ENCODE measurements at regions not wholly inside any gene's neighbourhood (a gene's known extent, or its start where the extent isn't known, plus 50 kb on each side); places are given as distances from the start of the nearest gene placed in this dataset.
A peak's percentile ranks its signal among the peaks of the same experiment; 100 is the strongest.

DNA sequence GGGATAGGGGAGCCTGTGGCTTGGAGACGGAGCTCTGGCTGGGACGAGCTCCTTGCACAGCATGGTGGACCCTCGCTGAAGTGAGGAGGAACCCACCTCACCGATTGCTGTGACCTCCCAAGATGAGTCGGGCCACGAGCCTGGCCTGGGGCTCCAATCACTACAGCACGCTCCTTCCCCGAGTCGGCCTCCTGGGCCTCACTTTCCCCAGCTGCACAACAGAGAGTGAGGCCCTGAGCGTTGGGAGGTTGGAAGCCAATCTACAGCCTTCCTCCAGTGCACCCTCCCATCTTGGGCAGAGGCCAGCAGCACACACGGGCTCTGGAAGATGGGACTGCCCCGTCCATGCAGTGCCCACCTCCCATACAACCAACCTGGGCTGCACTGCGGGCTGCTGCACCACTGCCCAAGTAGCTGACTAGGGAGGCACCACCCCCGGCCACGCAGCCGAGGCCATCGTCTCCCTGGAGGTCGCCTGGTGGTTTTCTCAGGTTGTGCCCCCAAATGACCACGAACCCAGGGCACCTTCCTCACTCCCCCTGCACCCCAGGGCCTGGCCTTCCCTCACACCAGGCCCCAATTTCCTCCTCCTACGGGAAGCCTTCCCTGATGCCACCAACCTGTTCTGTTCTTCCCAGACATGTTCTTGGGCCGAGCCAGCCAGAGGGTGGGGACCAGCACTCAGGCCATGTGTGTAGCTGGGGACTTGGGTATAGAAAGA lies 152.3 kb upstream of the C14orf180 start:
- CTCF ChIA-PET = no interaction called here
- Mint-ChIP-seq H3K27me3 (peaks cover 9 to 16% of the 10 kb centered on the region in 2 donors), H3K9me3 (no peaks in the 10 kb centered on the region), H3K4me3 (no peak overlapping the region), H3K4me1 (peaks cover 0 to 2% (median 0%) of the 10 kb centered on the region in 3 donors), H3K27ac (no peak overlapping the region), H3K36me3 (no peaks in the 10 kb centered on the region)
- H3K9me3 ChIP-seq = no peaks in the 10 kb centered on the region
- no peak for ATAC-seq (replicated peaks in 1 of 4)
- H3K27me3 ChIP-seq (replicated peaks in 1 of 2; ENCODE audit: control insufficient read depth in 2 of 2, extremely low read depth in 1 of 2, insufficient read depth in 2 of 2, low read length in 1 of 2) = peaks cover 0 to 33% of the 10 kb centered on the region in 2 experiments
- H3K27ac ChIP-seq (ENCODE audit: low read length) = no peak overlapping the region
- DNase-seq = peak in 1 of 35 experiments; percentile 10
- POLR2A ChIA-PET = interaction anchor here in 1 of 2 donors (0.5 kb wide), 1 partner anchor 294 kb away, joined by 4 read pairs; no protein-coding TSS in a partner anchor
- H3K36me3 ChIP-seq (ENCODE audit: control insufficient read depth in 2 of 2, extremely low read depth in 1 of 2, insufficient read depth in 1 of 2, low read length in 1 of 2) = no peaks in the 10 kb centered on the region
- H3K4me3 ChIP-seq (ENCODE audit: control insufficient read depth in 1 of 2, extremely low read depth in 1 of 2, low read length in 1 of 2) = no peak overlapping the region
- 83% methylated on average over 18 of the region's 21 CpGs for WGBS (ENCODE audit: insufficient coverage)
- no peaks in the 10 kb centered on the region for H3K4me1 ChIP-seq (ENCODE audit: control insufficient read depth in 1 of 2, extremely low read depth in 1 of 2, insufficient read depth in 2 of 2, low read length in 2 of 2)

DNA sequence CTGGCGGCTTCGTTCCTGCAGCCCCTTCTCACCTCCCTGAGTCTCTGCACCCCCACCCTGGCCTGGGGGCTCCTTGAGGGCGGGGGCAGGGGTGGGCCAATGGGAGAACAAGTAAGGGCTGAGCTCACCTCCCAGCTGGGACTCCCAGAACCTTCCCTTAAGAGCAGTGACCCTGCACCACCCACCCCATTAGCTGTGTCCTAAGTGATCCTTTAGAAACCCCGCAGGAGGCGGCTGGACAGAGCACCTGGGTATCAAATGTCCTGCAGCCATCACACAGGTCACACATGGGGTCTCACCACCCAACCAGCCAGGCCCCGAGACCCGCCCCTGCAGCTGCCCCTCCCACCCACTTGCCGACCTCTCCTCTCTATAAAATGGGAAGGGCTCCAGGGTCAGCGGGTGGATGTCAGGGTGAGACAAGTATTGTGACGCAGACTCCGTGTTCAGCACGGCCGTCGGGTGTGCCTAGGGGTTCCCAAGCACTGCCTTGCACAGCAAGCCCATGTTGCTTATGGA lies 151.2 kb upstream of the C14orf180 start:
- DNase-seq (peak in 1 of 35 experiments; percentile 8), ATAC-seq (replicated peaks in 1 of 4) (no peak)
- no peaks in the 10 kb centered on the region for H3K36me3 ChIP-seq (ENCODE audit: control insufficient read depth in 2 of 2, extremely low read depth in 1 of 2, insufficient read depth in 1 of 2, low read length in 1 of 2)
- H3K27ac Mint-ChIP-seq = no peak overlapping the region
- peaks cover 9 to 16% of the 10 kb centered on the region in 2 donors for H3K27me3 Mint-ChIP-seq
- peaks cover 0 to 2% (median 0%) of the 10 kb centered on the region in 3 donors for H3K4me1 Mint-ChIP-seq
- peaks cover 0 to 37% of the 10 kb centered on the region in 2 experiments for H3K27me3 ChIP-seq (replicated peaks in 1 of 2; ENCODE audit: control insufficient read depth in 2 of 2, extremely low read depth in 1 of 2, insufficient read depth in 2 of 2, low read length in 1 of 2)
- H3K36me3 Mint-ChIP-seq = no peaks in the 10 kb centered on the region
- no peak overlapping the region for H3K4me3 ChIP-seq (ENCODE audit: control insufficient read depth in 1 of 2, extremely low read depth in 1 of 2, low read length in 1 of 2)
- CTCF ChIA-PET = interaction anchor here in 1 of 2 donors (0.6 kb wide), 1 partner anchor 167 kb away, joined by 6 read pairs; no protein-coding TSS in a partner anchor
- H3K4me3 Mint-ChIP-seq = no peak overlapping the region
- no peaks in the 10 kb centered on the region for H3K4me1 ChIP-seq (ENCODE audit: control insufficient read depth in 1 of 2, extremely low read depth in 1 of 2, insufficient read depth in 2 of 2, low read length in 2 of 2)
- H3K9me3 Mint-ChIP-seq = no peaks in the 10 kb centered on the region
- 79% methylated on average over 6 of the region's 14 CpGs for WGBS (ENCODE audit: insufficient coverage)
- no peaks in the 10 kb centered on the region for H3K9me3 ChIP-seq
- POLR2A ChIA-PET = no interaction called here
- no peak overlapping the region for H3K27ac ChIP-seq (ENCODE audit: low read length)

DNA sequence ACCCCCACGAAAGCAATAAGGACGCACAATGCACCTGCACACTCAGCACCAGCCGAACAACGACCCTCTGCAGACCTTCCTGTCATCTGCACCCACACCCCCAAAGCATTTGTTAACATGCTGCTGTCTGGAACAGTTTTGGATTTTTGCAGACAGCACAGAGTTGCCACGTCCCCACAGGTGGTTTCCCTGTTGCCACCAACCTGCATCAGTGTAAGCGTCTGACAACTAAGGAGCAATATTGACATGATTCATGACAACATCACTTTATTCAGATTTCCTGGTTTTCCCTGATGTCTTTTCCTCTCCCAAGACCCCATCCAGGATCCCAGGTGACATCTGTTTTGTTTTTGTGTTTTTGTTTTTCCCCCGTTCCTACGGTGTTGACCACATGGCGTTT lies 150.7 kb upstream of the C14orf180 start:
- POLR2A ChIA-PET = no interaction called here
- H3K9me3 ChIP-seq = no peaks in the 10 kb centered on the region
- no peaks in the 10 kb centered on the region for H3K4me1 ChIP-seq (ENCODE audit: control insufficient read depth in 1 of 2, extremely low read depth in 1 of 2, insufficient read depth in 2 of 2, low read length in 2 of 2)
- no peaks in the 10 kb centered on the region for H3K36me3 ChIP-seq (ENCODE audit: control insufficient read depth in 2 of 2, extremely low read depth in 1 of 2, insufficient read depth in 1 of 2, low read length in 1 of 2)
- CTCF ChIA-PET = interaction anchor here in 1 of 2 donors (0.6 kb wide), 1 partner anchor 166 kb away, joined by 6 read pairs; no protein-coding TSS in a partner anchor
- no peak overlapping the region for H3K27ac ChIP-seq (ENCODE audit: low read length)
- Mint-ChIP-seq H3K36me3 (no peaks in the 10 kb centered on the region), H3K4me3 (no peak overlapping the region), H3K27me3 (peaks cover 9 to 16% of the 10 kb centered on the region in 2 donors), H3K4me1 (peaks cover 0 to 2% (median 0%) of the 10 kb centered on the region in 3 donors), H3K9me3 (no peaks in the 10 kb centered on the region), H3K27ac (no peak overlapping the region)
- no peak for DNase-seq
- H3K27me3 ChIP-seq (replicated peaks in 1 of 2; ENCODE audit: control insufficient read depth in 2 of 2, extremely low read depth in 1 of 2, insufficient read depth in 2 of 2, low read length in 1 of 2) = peaks cover 0 to 36% of the 10 kb centered on the region in 2 experiments
- 66% methylated on average over 9 of the region's 9 CpGs for WGBS (ENCODE audit: insufficient coverage)
- H3K4me3 ChIP-seq (ENCODE audit: control insufficient read depth in 1 of 2, extremely low read depth in 1 of 2, low read length in 1 of 2) = no peak overlapping the region
- no peak for ATAC-seq (replicated peaks in 1 of 4)

DNA sequence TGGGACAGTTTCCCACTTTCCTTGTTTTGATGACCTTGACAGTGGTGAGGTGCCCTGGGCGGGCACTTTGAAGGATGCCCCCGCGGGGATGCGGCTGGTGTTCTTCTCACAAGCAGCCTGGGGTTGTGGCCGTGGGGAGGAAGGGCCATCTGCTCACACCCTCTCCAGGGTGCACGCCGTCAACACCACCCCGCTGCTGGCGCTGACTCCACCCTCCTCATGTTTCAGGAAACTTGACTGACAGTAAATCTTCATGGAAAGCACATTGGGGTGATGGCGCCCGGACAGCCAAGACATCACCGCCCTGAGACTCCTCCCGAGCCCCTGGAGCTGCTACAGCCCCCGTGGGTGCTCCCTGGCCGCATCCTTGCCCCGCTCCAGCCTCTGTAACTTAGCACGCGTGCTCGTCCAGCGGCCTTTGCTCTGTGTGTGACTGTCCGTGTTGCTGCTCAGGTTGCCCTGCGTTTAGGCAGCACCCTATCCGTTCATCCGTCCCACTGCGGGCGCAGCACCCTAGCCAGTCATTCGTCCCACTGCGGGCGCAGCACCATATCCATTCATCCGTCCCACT lies 150.2 kb upstream of the C14orf180 start:
- ChIA-PET CTCF (no interaction called here), POLR2A (no interaction called here)
- WGBS (ENCODE audit: insufficient coverage) = 77% methylated on average over 20 of the region's 30 CpGs
- ATAC-seq (replicated peaks in 1 of 4) = no peak
- Histone ChIP-seq H3K27ac (ENCODE audit: low read length) (no peak overlapping the region), H3K4me1 (ENCODE audit: control insufficient read depth in 1 of 2, extremely low read depth in 1 of 2, insufficient read depth in 2 of 2, low read length in 2 of 2) (no peaks in the 10 kb centered on the region), H3K4me3 (ENCODE audit: control insufficient read depth in 1 of 2, extremely low read depth in 1 of 2, low read length in 1 of 2) (no peak overlapping the region), H3K27me3 (replicated peaks in 1 of 2; ENCODE audit: control insufficient read depth in 2 of 2, extremely low read depth in 1 of 2, insufficient read depth in 2 of 2, low read length in 1 of 2) (peaks cover 0 to 35% of the 10 kb centered on the region in 2 experiments), H3K36me3 (ENCODE audit: control insufficient read depth in 2 of 2, extremely low read depth in 1 of 2, insufficient read depth in 1 of 2, low read length in 1 of 2) (no peaks in the 10 kb centered on the region), H3K9me3 (no peaks in the 10 kb centered on the region)
- no peaks in the 10 kb centered on the region for H3K9me3 Mint-ChIP-seq
- H3K27me3 Mint-ChIP-seq = peaks cover 9 to 16% of the 10 kb centered on the region in 2 donors
- H3K4me3 Mint-ChIP-seq = no peak overlapping the region
- H3K36me3 Mint-ChIP-seq = no peaks in the 10 kb centered on the region
- peak overlapping the region in 1 of 2 donors; percentile 36 for H3K27ac Mint-ChIP-seq
- peak in 1 of 35 experiments; percentile 9 for DNase-seq
- H3K4me1 Mint-ChIP-seq = peaks cover 0 to 2% (median 0%) of the 10 kb centered on the region in 3 donors

DNA sequence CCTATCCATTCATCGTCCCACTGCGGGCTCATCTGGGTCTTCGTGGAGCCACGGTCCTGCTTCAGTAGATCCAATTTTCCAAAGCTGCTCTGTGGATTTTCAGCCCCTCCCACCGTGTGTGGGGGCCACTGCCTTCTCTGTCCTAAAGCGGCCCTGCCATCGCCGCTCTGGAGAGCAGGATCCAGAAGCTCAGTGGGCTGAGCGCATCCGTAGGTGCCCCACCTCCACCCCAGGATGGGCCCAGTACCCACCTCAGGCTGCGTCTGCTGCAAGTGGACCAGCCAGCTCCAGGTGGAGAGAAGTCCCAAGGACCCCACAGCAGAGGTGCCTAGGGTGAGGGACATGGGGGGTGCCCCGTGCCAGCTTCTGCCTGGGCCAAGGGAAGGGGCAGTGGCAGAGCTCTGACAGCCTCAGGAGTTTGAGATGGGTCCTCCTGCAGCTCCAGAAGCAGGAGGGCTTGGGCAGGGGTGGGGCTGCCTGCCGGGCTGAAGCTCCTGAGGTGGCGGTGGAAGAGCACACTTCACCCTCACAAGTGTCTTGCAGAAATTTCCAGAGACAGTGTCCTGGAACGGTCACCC lies 148.1 kb upstream of the C14orf180 start:
- ChIA-PET POLR2A (no interaction called here), CTCF (no interaction called here)
- H3K27me3 Mint-ChIP-seq = peaks cover 9 to 16% of the 10 kb centered on the region in 2 donors
- no peak overlapping the region for H3K27ac Mint-ChIP-seq
- no peak overlapping the region for H3K4me3 Mint-ChIP-seq
- DNase-seq (peak in 1 of 35 experiments; percentile 3), ATAC-seq (replicated peaks in 1 of 4) (no peak)
- H3K4me1 Mint-ChIP-seq = no peaks in the 10 kb centered on the region
- Histone ChIP-seq H3K36me3 (ENCODE audit: control insufficient read depth in 2 of 2, extremely low read depth in 1 of 2, insufficient read depth in 1 of 2, low read length in 1 of 2) (no peaks in the 10 kb centered on the region), H3K27me3 (replicated peaks in 1 of 2; ENCODE audit: control insufficient read depth in 2 of 2, extremely low read depth in 1 of 2, insufficient read depth in 2 of 2, low read length in 1 of 2) (peaks cover 0 to 40% of the 10 kb centered on the region in 2 experiments), H3K9me3 (no peaks in the 10 kb centered on the region), H3K4me1 (ENCODE audit: control insufficient read depth in 1 of 2, extremely low read depth in 1 of 2, insufficient read depth in 2 of 2, low read length in 2 of 2) (peaks cover 0 to 8% of the 10 kb centered on the region in 2 experiments), H3K4me3 (ENCODE audit: control insufficient read depth in 1 of 2, extremely low read depth in 1 of 2, low read length in 1 of 2) (no peak overlapping the region), H3K27ac (ENCODE audit: low read length) (no peak overlapping the region)
- WGBS (ENCODE audit: insufficient coverage) = 89% methylated on average over 14 of the region's 15 CpGs
- H3K36me3 Mint-ChIP-seq = no peaks in the 10 kb centered on the region
- no peaks in the 10 kb centered on the region for H3K9me3 Mint-ChIP-seq

DNA sequence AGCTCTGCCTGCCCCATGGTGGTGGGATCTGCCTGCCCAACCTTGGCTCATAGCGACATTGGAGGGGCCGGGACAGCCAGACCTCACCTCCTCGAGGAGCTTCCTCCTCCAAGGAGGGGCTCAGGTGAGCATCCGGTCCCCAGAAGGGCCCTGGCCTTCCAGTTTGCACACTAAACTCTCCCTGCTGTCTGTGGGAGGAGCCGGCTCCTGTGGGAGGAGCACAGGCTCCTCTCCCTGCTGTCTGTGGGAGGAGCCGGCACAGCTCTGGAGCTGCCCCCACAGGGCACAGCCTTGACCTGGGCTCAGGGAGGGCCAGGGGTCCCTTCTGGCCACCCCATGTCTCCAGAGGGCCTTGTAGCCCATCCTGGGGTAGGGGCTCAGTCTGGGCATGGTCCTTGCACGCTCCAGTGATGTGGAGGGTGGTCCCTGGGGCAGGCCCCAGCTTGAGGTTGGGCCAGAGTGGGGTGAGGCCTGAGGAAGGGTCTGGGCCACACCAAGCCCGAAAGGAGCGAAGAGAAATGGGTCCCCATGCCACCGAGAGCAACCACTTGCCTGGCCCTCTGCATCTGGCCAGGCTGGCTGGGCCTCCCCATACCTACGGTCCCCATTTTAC lies 147.5 kb upstream of the C14orf180 start:
- peaks cover 0 to 10% of the 10 kb centered on the region in 2 experiments for H3K4me1 ChIP-seq (ENCODE audit: control insufficient read depth in 1 of 2, extremely low read depth in 1 of 2, insufficient read depth in 2 of 2, low read length in 2 of 2)
- Mint-ChIP-seq H3K4me1 (no peaks in the 10 kb centered on the region), H3K27me3 (peaks cover 10 to 16% of the 10 kb centered on the region in 2 donors), H3K4me3 (no peak overlapping the region), H3K36me3 (no peaks in the 10 kb centered on the region), H3K27ac (no peak overlapping the region), H3K9me3 (no peaks in the 10 kb centered on the region)
- WGBS (ENCODE audit: insufficient coverage) = 78% methylated on average over 8 of the region's 11 CpGs
- DNase-seq (peak in 1 of 35 experiments; percentile 2), ATAC-seq (replicated peaks in 1 of 4) (no peak)
- peaks cover 0 to 45% of the 10 kb centered on the region in 2 experiments for H3K27me3 ChIP-seq (replicated peaks in 1 of 2; ENCODE audit: control insufficient read depth in 2 of 2, extremely low read depth in 1 of 2, insufficient read depth in 2 of 2, low read length in 1 of 2)
- H3K9me3 ChIP-seq = no peaks in the 10 kb centered on the region
- ChIA-PET CTCF (no interaction called here), POLR2A (no interaction called here)
- no peak overlapping the region for H3K27ac ChIP-seq (ENCODE audit: low read length)
- no peak overlapping the region for H3K4me3 ChIP-seq (ENCODE audit: control insufficient read depth in 1 of 2, extremely low read depth in 1 of 2, low read length in 1 of 2)
- H3K36me3 ChIP-seq (ENCODE audit: control insufficient read depth in 2 of 2, extremely low read depth in 1 of 2, insufficient read depth in 1 of 2, low read length in 1 of 2) = no peaks in the 10 kb centered on the region
